C1 segment of cervical spinal cord (tissue), 14 donors: ENCODE measurements at regions not wholly inside any gene's neighbourhood (a gene's known extent, or its start where the extent isn't known, plus 50 kb on each side); places are given as distances from the start of the nearest gene placed in this dataset.
"Not testable (repeated sequence)": the region's sequence is repeated elsewhere in the genome, so short reads cannot be mapped to it uniquely, and the experiment has no call there.

Source experiments
- DNase-seq, 14 donors: peaks; one replicate each; lab custom pipeline; 2025; lab: John Stamatoyannopoulos, UW

DNA sequence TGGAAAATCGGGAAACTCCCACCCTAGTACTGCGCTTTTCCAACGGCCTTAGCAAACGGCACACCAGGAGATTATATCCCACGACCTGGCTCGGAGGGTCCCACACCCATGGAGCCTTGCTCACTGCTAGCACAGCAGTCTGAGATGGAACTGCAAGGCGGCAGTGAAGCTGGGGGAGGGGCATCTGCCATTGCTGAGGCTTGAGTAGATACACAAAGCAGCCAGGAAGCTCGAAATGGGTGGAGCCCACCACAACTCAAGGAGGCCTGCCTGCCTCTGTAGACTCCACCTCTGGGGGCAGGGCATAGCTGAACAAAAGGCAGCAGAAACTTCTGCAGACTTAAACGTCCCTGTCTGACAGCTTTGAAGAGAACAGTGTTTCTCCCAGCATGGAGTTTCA is 77.8 kb upstream of the SMIM31 start:
- DNase-seq: not testable (repeated sequence)

GRCh38 chr4:164683040-164683439 is 70.9 kb upstream of the SMIM31 start:
- DNase-seq: no peak

GRCh38 chr4:164695650-164696049 is 58.3 kb upstream of the SMIM31 start:
- DNase-seq: no peak

- peak in 6 of 14 donors; percentile 1 to 25 (median 6) for DNase-seq
Measured at GRCh38 chr4:164700471-164700870, 53.5 kb upstream of the SMIM31 start.

DNA sequence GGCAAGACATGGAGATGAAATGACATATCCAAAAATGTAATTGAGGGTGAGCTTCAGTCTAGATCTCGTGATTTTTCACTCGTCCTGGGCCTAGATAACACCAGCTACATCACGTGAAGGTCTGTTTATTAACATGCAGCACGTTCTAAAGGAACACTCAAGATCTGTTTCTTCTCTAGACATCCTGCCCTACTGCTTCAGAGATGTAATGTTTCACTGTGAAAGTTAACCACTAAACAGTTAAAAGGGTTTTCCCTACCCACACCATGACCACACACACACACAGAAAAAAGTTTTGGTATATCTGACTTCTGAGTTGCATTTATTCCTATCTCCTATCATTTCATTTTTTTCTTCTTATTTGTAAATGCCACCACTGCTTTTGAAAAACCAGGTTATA is 52.3 kb upstream of the SMIM31 start:
- no peak for DNase-seq
